ENCODE measurements at regions not wholly inside any gene's neighbourhood (a gene's known extent, or its start where the extent isn't known, plus 50 kb on each side); places are given as distances from the start of the nearest gene placed in this dataset.
A peak's percentile ranks its signal among the peaks of the same experiment; 100 is the strongest.

DNA sequence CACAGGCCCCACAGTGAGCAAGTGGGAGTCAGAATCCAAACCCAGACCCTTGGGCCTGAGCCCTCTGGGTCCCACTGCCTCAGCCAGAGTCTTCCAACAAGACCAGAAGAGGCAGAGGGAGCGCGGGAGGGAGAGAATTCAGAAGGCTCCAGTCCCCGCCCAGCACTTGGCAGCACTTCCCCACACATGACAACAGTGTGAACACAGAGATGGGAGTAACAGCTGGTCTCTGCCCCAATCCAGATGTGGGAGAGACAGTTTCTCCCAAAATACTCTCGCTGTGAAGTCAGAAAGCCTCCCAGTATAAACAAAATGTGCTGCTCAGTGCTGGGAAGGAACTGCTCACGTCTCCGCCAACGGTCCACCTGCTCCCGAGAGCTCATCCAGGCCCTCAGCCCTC lies 219.9 kb downstream of the MN1 start:
- ATAC-seq = peak; percentile 68
- H3K4me3 ChIP-seq = no peak overlapping the region
- intact Hi-C loops (cut with DNase I, micrococcal nuclease) = no loop called here
- no peaks in the 10 kb centered on the region for H3K36me3 ChIP-seq (ENCODE audit: low read depth)
- DNase-seq = peak; percentile 63 to 68 (median 63)
- TF ChIP-seq, protein P1, sequence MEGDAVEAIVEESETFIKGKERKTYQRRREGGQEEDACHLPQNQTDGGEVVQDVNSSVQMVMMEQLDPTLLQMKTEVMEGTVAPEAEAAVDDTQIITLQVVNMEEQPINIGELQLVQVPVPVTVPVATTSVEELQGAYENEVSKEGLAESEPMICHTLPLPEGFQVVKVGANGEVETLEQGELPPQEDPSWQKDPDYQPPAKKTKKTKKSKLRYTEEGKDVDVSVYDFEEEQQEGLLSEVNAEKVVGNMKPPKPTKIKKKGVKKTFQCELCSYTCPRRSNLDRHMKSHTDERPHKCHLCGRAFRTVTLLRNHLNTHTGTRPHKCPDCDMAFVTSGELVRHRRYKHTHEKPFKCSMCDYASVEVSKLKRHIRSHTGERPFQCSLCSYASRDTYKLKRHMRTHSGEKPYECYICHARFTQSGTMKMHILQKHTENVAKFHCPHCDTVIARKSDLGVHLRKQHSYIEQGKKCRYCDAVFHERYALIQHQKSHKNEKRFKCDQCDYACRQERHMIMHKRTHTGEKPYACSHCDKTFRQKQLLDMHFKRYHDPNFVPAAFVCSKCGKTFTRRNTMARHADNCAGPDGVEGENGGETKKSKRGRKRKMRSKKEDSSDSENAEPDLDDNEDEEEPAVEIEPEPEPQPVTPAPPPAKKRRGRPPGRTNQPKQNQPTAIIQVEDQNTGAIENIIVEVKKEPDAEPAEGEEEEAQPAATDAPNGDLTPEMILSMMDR (IDR thresholded peaks at IDR 0.05) = no peak
- H3K9me3 ChIP-seq = no peaks in the 10 kb centered on the region
- H3K4me1 ChIP-seq (ENCODE audit: low read depth) = no peaks in the 10 kb centered on the region

GRCh38 chr22:27583856-27584255 lies 217.7 kb downstream of the MN1 start:
- intact Hi-C loops (cut with DNase I, micrococcal nuclease) = no loop called here
- no peak overlapping the region for H3K4me3 ChIP-seq
- TF ChIP-seq, protein P1 (IDR thresholded peaks at IDR 0.05) = no peak
- no peaks in the 10 kb centered on the region for H3K36me3 ChIP-seq (ENCODE audit: low read depth)
- no peak for DNase-seq
- ATAC-seq = no peak
- H3K4me1 ChIP-seq (ENCODE audit: low read depth) = no peaks in the 10 kb centered on the region
- no peaks in the 10 kb centered on the region for H3K9me3 ChIP-seq

GRCh38 chr22:27585141-27585540 lies 216.4 kb downstream of the MN1 start:
- Histone ChIP-seq H3K4me3 (no peak overlapping the region), H3K36me3 (ENCODE audit: low read depth) (no peaks in the 10 kb centered on the region), H3K9me3 (no peaks in the 10 kb centered on the region), H3K4me1 (ENCODE audit: low read depth) (no peaks in the 10 kb centered on the region)
- DNase-seq (no peak), ATAC-seq (no peak)
- intact Hi-C loops (cut with DNase I, micrococcal nuclease) = no loop called here
- TF ChIP-seq, protein P1 (IDR thresholded peaks at IDR 0.05) = no peak

DNA sequence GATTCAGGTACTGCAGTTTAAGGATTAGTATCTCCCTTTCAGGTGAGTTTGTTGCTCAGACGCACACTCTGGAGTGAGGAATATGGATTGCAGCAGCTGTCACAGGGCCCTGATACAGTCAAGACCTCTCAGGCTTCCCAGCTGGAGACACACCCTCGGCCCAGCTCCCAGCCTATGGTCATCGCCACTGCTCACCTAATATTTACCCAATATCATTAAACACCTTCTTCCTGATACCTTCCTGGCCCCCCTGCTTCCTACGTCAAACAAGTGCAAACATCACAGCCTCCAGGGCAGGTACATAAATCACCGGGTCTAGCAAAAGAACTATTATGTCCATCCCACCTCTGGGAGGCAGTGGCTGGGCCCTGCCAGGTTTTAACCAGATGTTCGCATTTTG lies 213.3 kb downstream of the MN1 start:
- DNase-seq (no peak), ATAC-seq (no peak)
- Histone ChIP-seq H3K36me3 (ENCODE audit: low read depth) (no peaks in the 10 kb centered on the region), H3K4me1 (ENCODE audit: low read depth) (no peaks in the 10 kb centered on the region), H3K9me3 (no peaks in the 10 kb centered on the region), H3K4me3 (no peak overlapping the region)
- TF ChIP-seq, protein P1 (IDR thresholded peaks at IDR 0.05) = no peak
- intact Hi-C loops (cut with DNase I, micrococcal nuclease) = no loop called here

DNA sequence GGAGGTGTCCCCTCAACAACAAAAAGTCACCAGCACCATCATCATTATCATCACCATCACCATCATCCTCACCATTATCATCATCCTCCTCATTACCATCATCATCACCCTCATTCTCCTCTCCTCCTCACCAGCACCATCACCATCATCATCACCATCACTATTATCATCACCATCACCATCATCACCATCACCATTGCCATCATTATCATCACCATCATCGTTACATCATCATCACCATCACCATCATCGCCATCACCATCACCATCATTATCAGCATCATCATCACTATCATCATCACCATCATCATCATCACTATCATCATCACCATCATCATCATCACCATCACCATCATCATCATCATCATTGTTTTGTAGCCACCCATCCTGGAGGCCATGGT lies 212.6 kb downstream of the MN1 start:
- ATAC-seq (no peak), DNase-seq (no peak)
- Histone ChIP-seq H3K4me3 (no peak overlapping the region), H3K36me3 (ENCODE audit: low read depth) (no peaks in the 10 kb centered on the region), H3K4me1 (ENCODE audit: low read depth) (no peaks in the 10 kb centered on the region), H3K9me3 (no peaks in the 10 kb centered on the region)
- TF ChIP-seq, protein P1 (IDR thresholded peaks at IDR 0.05) = no peak
- intact Hi-C loops (cut with DNase I, micrococcal nuclease) = no loop called here

- ATAC-seq = no peak
These were observed 210.5 kb downstream of the MN1 start for GRCh38 chr22:27591060-27591459.

More at GRCh38 chr22:27591060-27591459, 210.5 kb downstream of the MN1 start:
- intact Hi-C loops (cut with DNase I, micrococcal nuclease) = no loop called here
- Histone ChIP-seq H3K4me3 (no peak overlapping the region), H3K9me3 (no peaks in the 10 kb centered on the region), H3K36me3 (ENCODE audit: low read depth) (no peaks in the 10 kb centered on the region), H3K4me1 (ENCODE audit: low read depth) (no peaks in the 10 kb centered on the region)
- TF ChIP-seq, protein P1 (IDR thresholded peaks at IDR 0.05) = no peak
- DNase-seq = no peak
